Sigmoid colon (tissue), 4 donors: ENCODE measurements at regions not wholly inside any gene's neighbourhood (a gene's known extent, or its start where the extent isn't known, plus 50 kb on each side); places are given as distances from the start of the nearest gene placed in this dataset.

ENCODE experiments used
- CTCF ChIP-seq, 4 experiments: fragments of 450-650 bp in 3 of 4; fragments of 200-600 bp in 1 of 4; IDR thresholded peaks; one replicate each; pipeline ENCODE4 v1.5.1; 2016 to 2019; ENCODE audit warnings: antibody characterized with exemption in 4 of 4, mild to moderate bottlenecking in 3 of 4, moderate library complexity in 2 of 4
- EP300 ChIP-seq, 4 donors: sonication (generic); formaldehyde crosslinking; IDR thresholded peaks; one replicate each; pipeline ENCODE4 v1.6.1; 2017; ENCODE audit warnings: antibody characterized with exemption in 4 of 4
- POLR2A ChIP-seq, 2 donors: fragments of 450-650 bp; IDR thresholded peaks; one replicate each; pipeline ENCODE4 v1.6.1; 2016; ENCODE audit warnings: antibody characterized with exemption in 2 of 2, mild to moderate bottlenecking in 2 of 2, moderate library complexity in 2 of 2

GRCh38 chr13:26919311-26919710 is 158.7 kb upstream of the GPR12 start:
- TF ChIP-seq CTCF (IDR thresholded peaks at IDR 0.05): no peak
- no peak for TF ChIP-seq POLR2A (IDR thresholded peaks at IDR 0.05)
- no peak for TF ChIP-seq EP300 (IDR thresholded peaks at IDR 0.05)
